GM12878 (cell line): ENCODE measurements at regions not wholly inside any gene's neighbourhood (a gene's known extent, or its start where the extent isn't known, plus 50 kb on each side); places are given as distances from the start of the nearest gene placed in this dataset.

ENCODE experiments used
- ATAC-seq: fragments of 200-7000 bp; cut with Tn5 transposase; 3 replicates; pipeline ENCODE4 v1.9.1; 2020; ENCODE audit warnings: mild to moderate bottlenecking, moderate library complexity
- BruUV-seq: library from RNA; stranded (reverse); fragments of 400-500 nt; replicated peaks from 2 replicates; lab custom pipeline; 2021; lab: Mats Ljungman, UMichigan
- CTCF ChIA-PET: fragments of 300-600 bp; sonication (Branson Sonifier 250); formaldehyde crosslinking; extraction: SDS; loops from one replicate; lab custom pipeline; 2021; ENCODE audit warnings: inconsistent platforms; lab: Yijun Ruan, JAX
- POLR2A ChIA-PET: fragments of 350-600 bp; formaldehyde crosslinking; extraction: SDS; loops from one replicate; lab custom pipeline; 2021; ENCODE audit warnings: inconsistent platforms; lab: Charles Lee
- RAD21 ChIA-PET: fragments of 300-600 bp; sonication (Branson Sonifier 250); formaldehyde crosslinking; loops from one replicate; lab custom pipeline; 2023; ENCODE audit warnings: antibody characterized with exemption; ENCODE audit not compliant: unreplicated experiment; lab: Charles Lee
- SMC1A ChIA-PET: fragments of 300-600 bp; sonication (Branson Sonifier 250); formaldehyde crosslinking; loops from one replicate; lab custom pipeline; 2023; ENCODE audit not compliant: unreplicated experiment, uncharacterized antibody; lab: Charles Lee
- DNase-seq: peaks from one replicate; pipeline ENCODE4 v3.0.0-alpha.2; 2011; ENCODE audit warnings: low read depth, low spot score
- FAIRE-seq: peaks from 3 replicates; lab custom pipeline; 2011; peaks lifted over from hg19 to GRCh38; lab: Jason Lieb, UNC
- H2AFZ ChIP-seq: 2 replicates; pipeline ENCODE4 v1.6.0; 2011; ENCODE audit warnings: low read depth, low read length, control low read depth; ENCODE audit not compliant: control insufficient read depth
- H3K27ac ChIP-seq: 2 replicates; pipeline ENCODE4 v1.5.1; 2011; ENCODE audit warnings: control low read depth; ENCODE audit not compliant: control insufficient read depth, insufficient read depth
- H3K27me3 ChIP-seq, 2 experiments: replicated peaks in 1 of 2; 2 replicates each; pipeline versions ENCODE4 v1.6.0 to v1.6.1; 2011; ENCODE audit warnings: low read length in 1 of 2; ENCODE audit not compliant: control insufficient read depth in 2 of 2, insufficient read depth in 2 of 2
- H3K36me3 ChIP-seq, 2 experiments: 2 replicates each; pipeline ENCODE4 v1.5.1; 2011; ENCODE audit warnings: low read length in 1 of 2; ENCODE audit not compliant: control insufficient read depth in 2 of 2, insufficient read depth in 2 of 2
- H3K4me1 ChIP-seq: 2 replicates; pipeline ENCODE4 v1.6.1; 2011; ENCODE audit warnings: mild to moderate bottlenecking, low read length, moderate library complexity, mixed read lengths; ENCODE audit not compliant: control insufficient read depth, insufficient read depth
- H3K4me2 ChIP-seq: 2 replicates; pipeline ENCODE4 v1.6.0; 2011; ENCODE audit warnings: control low read depth; ENCODE audit not compliant: control insufficient read depth, insufficient read depth
- H3K4me3 ChIP-seq: fragments of 200-600 bp; sonication (generic); 2 replicates; pipeline ENCODE4 v1.5.1; 2016
- H3K79me2 ChIP-seq: 2 replicates; pipeline ENCODE4 v1.6.0; 2011; ENCODE audit warnings: low read length; ENCODE audit not compliant: control insufficient read depth, insufficient read depth
- H3K9ac ChIP-seq: 2 replicates; pipeline ENCODE4 v1.8.0; 2011; ENCODE audit warnings: low read length, control low read depth, mixed read lengths; ENCODE audit not compliant: control insufficient read depth, insufficient read depth
- H3K9me3 ChIP-seq: replicated peaks from 3 replicates; pipeline ENCODE4 v1.5.1; 2011; ENCODE audit warnings: mild to moderate bottlenecking, low read length; ENCODE audit not compliant: control insufficient read depth, insufficient read depth
- H4K20me1 ChIP-seq: 2 replicates; pipeline ENCODE4 v1.6.0; 2011; ENCODE audit not compliant: control insufficient read depth, insufficient read depth
- ASH2L ChIP-seq: fragments of 300-600, 200-600 bp; sonication (generic); IDR thresholded peaks from 2 replicates; pipeline ENCODE4 v1.6.1; 2017; ENCODE audit warnings: low read depth, mild to moderate bottlenecking, borderline replicate concordance
- CEBPB ChIP-seq, 2 experiments: fragments of 150-350 bp in 1 of 2; IDR thresholded peaks; 2 replicates each; pipeline ENCODE4 v1.6.1; 2012 to 2014; ENCODE audit warnings: low read depth in 2 of 2, low read length in 2 of 2, borderline replicate concordance in 1 of 2, inconsistent platforms in 1 of 2
- EED ChIP-seq: sonication (generic); IDR thresholded peaks from 2 replicates; pipeline ENCODE4 v1.6.1; 2016; ENCODE audit warnings: antibody characterized with exemption, low read depth
- GABPA ChIP-seq: IDR thresholded peaks from 2 replicates; pipeline ENCODE4 v1.6.1; 2014; ENCODE audit warnings: antibody characterized with exemption, low read depth, mild to moderate bottlenecking, inconsistent platforms
- MEF2A ChIP-seq: IDR thresholded peaks from 2 replicates; pipeline ENCODE4 v1.6.1; 2011; ENCODE audit warnings: low read depth, mild to moderate bottlenecking, low read length, moderate library complexity; ENCODE audit not compliant: insufficient read depth
- RFX5 ChIP-seq: IDR thresholded peaks from 2 replicates; pipeline ENCODE4 v1.6.1; 2011; ENCODE audit warnings: low read depth, low read length, improper control_type of control experiment
- ZNF274 ChIP-seq: IDR thresholded peaks from one replicate; pipeline ENCODE4 v1.8.0; 2011; ENCODE audit not compliant: insufficient read length, insufficient read depth
- ZZZ3 ChIP-seq: IDR thresholded peaks from 2 replicates; pipeline ENCODE4 v1.6.1; 2011; ENCODE audit warnings: low read depth; ENCODE audit not compliant: control insufficient read depth, insufficient read length
- WGBS: methylation state at CpG from one replicate; pipeline ENCODE4 v1.1.6; 2016; ENCODE audit warnings: low lambda C conversion rate; ENCODE audit not compliant: insufficient replicate concordance, insufficient coverage; ENCODE audit errors: missing lambda C conversion rate; 5-methylcytosine and 5-hydroxymethylcytosine counted together
- in situ Hi-C: fragments of 300-500 bp; cut with MboI; formaldehyde crosslinking; loops from 9 replicates; pipeline ENCODE4 v1.14.3; 2018; ENCODE audit warnings: mixed read lengths
- intact Hi-C: fragments of 100-400 bp; cut with micrococcal nuclease; formaldehyde crosslinking; loops from one replicate; pipeline ENCODE4 v1.14.2; 2022; ENCODE audit not compliant: unreplicated experiment
- TF ChIP-seq, protein P1 (sequence below): fragments of 450-650 bp; IDR thresholded peaks from 2 replicates; pipeline ENCODE4 v1.6.1; 2017; ENCODE audit warnings: mild to moderate bottlenecking, moderate library complexity
- TF ChIP-seq, protein P2 (sequence below): fragments of 450-650 bp; IDR thresholded peaks from 2 replicates; pipeline ENCODE4 v1.6.1; 2016; ENCODE audit warnings: mild to moderate bottlenecking

DNA sequence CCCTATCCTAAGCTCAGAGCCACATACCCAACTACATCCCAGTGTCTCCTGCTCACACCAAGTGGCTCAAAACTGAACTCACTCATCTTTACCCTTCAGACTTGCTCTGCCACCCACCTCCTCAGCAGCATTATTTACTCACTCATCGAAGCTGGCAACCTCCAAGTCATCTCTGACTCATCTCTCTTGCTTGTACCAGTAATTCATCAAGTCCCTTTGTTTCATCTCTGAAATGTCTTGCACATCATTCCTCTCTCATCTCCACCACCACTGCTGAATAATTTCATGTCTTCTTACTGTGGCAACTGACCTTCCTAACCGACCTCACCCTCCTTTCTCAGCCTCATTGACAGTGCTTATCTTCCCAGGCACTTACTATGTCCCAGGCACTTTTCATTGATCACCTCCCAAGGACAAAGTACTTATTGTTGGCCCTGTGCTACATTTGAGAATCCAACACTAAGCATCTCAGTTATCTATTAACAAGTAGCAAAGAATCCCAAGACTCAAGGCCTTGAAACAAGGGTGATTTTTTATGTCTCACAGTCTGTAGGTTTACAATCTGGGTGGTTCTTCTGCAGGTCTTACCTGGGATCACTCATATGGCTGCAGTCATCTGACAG lies 82.0 kb downstream of the MRPL46 start:
- no peak for DNase-seq
- no peak for FAIRE-seq
- Histone ChIP-seq H3K27me3 (no peaks in the 10 kb centered on the region; a peak in 1 of 4 replicates), H2AFZ (no peak overlapping the region), H3K79me2 (no peaks in the 10 kb centered on the region), H4K20me1 (no peaks in the 10 kb centered on the region), H3K27ac (no peak overlapping the region), H3K4me3 (no peak overlapping the region), H3K9ac (no peak overlapping the region), H3K9me3 (no peaks in the 10 kb centered on the region), H3K36me3 (no peaks in the 10 kb centered on the region), H3K4me2 (no peak overlapping the region), H3K4me1 (no peaks in the 10 kb centered on the region)
- TF ChIP-seq MEF2A (no peak), ZNF274 (no peak), CEBPB (IDR thresholded peaks at IDR 0.05; ENCODE audit: borderline replicate concordance in 1 of 2, low read depth in 2 of 2, low read length in 2 of 2) (no peak), ASH2L (no peak), RFX5 (no peak), GABPA (no peak), ZZZ3 (no peak), EED (no peak)
- TF ChIP-seq, protein P1, sequence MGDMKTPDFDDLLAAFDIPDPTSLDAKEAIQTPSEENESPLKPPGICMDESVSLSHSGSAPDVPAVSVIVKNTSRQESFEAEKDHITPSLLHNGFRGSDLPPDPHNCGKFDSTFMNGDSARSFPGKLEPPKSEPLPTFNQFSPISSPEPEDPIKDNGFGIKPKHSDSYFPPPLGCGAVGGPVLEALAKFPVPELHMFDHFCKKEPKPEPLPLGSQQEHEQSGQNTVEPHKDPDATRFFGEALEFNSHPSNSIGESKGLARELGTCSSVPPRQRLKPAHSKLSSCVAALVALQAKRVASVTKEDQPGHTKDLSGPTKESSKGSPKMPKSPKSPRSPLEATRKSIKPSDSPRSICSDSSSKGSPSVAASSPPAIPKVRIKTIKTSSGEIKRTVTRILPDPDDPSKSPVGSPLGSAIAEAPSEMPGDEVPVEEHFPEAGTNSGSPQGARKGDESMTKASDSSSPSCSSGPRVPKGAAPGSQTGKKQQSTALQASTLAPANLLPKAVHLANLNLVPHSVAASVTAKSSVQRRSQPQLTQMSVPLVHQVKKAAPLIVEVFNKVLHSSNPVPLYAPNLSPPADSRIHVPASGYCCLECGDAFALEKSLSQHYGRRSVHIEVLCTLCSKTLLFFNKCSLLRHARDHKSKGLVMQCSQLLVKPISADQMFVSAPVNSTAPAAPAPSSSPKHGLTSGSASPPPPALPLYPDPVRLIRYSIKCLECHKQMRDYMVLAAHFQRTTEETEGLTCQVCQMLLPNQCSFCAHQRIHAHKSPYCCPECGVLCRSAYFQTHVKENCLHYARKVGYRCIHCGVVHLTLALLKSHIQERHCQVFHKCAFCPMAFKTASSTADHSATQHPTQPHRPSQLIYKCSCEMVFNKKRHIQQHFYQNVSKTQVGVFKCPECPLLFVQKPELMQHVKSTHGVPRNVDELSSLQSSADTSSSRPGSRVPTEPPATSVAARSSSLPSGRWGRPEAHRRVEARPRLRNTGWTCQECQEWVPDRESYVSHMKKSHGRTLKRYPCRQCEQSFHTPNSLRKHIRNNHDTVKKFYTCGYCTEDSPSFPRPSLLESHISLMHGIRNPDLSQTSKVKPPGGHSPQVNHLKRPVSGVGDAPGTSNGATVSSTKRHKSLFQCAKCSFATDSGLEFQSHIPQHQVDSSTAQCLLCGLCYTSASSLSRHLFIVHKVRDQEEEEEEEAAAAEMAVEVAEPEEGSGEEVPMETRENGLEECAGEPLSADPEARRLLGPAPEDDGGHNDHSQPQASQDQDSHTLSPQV = no peak
- TF ChIP-seq, protein P2, sequence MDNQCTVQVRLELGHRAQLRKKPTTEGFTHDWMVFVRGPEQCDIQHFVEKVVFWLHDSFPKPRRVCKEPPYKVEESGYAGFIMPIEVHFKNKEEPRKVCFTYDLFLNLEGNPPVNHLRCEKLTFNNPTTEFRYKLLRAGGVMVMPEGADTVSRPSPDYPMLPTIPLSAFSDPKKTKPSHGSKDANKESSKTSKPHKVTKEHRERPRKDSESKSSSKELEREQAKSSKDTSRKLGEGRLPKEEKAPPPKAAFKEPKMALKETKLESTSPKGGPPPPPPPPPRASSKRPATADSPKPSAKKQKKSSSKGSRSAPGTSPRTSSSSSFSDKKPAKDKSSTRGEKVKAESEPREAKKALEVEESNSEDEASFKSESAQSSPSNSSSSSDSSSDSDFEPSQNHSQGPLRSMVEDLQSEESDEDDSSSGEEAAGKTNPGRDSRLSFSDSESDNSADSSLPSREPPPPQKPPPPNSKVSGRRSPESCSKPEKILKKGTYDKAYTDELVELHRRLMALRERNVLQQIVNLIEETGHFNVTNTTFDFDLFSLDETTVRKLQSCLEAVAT = no peak
- ChIA-PET SMC1A (no interaction called here), POLR2A (no interaction called here), CTCF (interaction anchor here (0.7 kb wide), 1 partner anchor 53 kb away, joined by 4 read pairs; no protein-coding TSS in a partner anchor), RAD21 (no interaction called here)
- in situ Hi-C loops = no loop called here
- BruUV-seq = no TSS peak
- intact Hi-C loops = no loop called here
- ATAC-seq = no peak
- 0% methylated on average over 2 of the region's 2 CpGs for WGBS
